Thyroid gland (tissue), 4 donors: ENCODE measurements at regions not wholly inside any gene's neighbourhood (a gene's known extent, or its start where the extent isn't known, plus 50 kb on each side); places are given as distances from the start of the nearest gene placed in this dataset.

Experiments
- CTCF ChIP-seq, 6 experiments: fragments of 200-600 bp in 3 of 6; fragments of 450-650 bp in 3 of 6; sonication (generic) in 3 of 6; IDR thresholded peaks; one replicate each; pipeline ENCODE4 v1.5.1; 2016 to 2019; ENCODE audit warnings: antibody characterized with exemption in 6 of 6, mild to moderate bottlenecking in 2 of 6, inconsistent platforms in 1 of 6, moderate library complexity in 1 of 6
- POLR2A ChIP-seq, 2 donors: fragments of 450-650 bp; IDR thresholded peaks; one replicate each; pipeline ENCODE4 v1.6.1; 2017; ENCODE audit warnings: antibody characterized with exemption in 2 of 2, mild to moderate bottlenecking in 2 of 2, moderate library complexity in 1 of 2

GRCh38 chr7:148537435-148537834 is 53.1 kb upstream of the C7orf33 start:
- TF ChIP-seq CTCF (IDR thresholded peaks at IDR 0.05) (no peak), POLR2A (IDR thresholded peaks at IDR 0.05) (no peak)
